IPS DF 19.7 (cell line): ENCODE measurements at regions not wholly inside any gene's neighbourhood (a gene's known extent, or its start where the extent isn't known, plus 50 kb on each side); places are given as distances from the start of the nearest gene placed in this dataset.

ENCODE experiments used
- DNase-seq: peaks from one replicate; pipeline ENCODE4 v3.0.0-alpha.2; 2013; ENCODE audit warnings: low read depth, low spot score

DNA sequence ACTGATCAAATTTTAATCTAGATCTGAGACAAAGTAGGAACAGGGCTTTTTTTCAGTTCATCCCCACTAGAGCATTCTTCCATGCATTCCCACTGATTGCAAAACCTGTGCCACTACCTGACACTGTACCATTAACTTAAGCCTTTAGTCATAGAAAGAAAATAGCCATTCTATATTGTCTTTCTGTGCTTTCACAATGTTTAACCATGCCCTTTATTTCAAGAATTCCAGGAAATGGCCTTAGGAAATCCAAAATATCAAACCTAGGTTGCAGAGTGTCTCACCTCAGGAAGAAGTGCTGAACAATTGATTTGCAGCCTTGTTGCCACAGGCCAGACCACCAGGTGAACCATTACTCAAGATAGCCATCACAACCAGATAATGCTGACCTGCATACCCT lies 56.2 kb upstream of the TGFBR2 start:
- no peak for DNase-seq

GRCh38 chr3:30551266-30551665 lies 55.1 kb upstream of the TGFBR2 start:
- no peak for DNase-seq

GRCh38 chr3:30551927-30552326 lies 54.5 kb upstream of the TGFBR2 start:
- no peak for DNase-seq

DNA sequence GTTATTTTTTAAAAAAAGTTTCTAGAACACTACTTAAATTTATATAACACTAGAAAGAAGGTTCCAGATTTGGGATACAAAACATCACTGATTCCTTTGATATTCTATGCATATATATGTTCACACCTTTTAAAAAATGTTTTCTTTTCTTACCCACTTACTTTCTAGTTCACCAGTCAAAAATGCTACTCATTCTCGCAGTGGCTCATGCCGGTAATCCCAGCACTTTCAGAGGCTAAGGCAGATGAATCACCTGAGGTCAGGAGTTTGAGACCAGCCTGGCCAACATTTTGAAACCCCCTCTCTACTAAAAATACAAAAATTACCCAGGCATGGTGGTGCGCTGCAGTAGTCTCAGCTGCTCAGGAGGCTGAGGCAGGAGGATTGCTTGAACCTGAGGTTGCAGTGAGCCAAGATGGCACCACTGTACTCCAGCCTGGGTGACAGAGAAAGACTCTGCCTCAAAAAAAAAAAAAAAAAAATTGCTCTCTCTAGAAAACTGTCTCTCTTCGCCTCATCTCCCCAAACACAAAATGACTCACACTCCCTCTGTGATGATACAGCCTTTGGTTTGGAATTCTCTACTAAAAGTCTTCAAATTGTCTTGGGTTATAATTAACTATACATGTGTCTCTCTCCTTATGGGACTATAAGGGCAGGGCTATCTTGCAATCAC lies 52.6 kb upstream of the TGFBR2 start:
- no peak for DNase-seq

- DNase-seq: no peak
Measured at GRCh38 chr3:30554317-30554690, 52.1 kb upstream of the TGFBR2 start.

DNA sequence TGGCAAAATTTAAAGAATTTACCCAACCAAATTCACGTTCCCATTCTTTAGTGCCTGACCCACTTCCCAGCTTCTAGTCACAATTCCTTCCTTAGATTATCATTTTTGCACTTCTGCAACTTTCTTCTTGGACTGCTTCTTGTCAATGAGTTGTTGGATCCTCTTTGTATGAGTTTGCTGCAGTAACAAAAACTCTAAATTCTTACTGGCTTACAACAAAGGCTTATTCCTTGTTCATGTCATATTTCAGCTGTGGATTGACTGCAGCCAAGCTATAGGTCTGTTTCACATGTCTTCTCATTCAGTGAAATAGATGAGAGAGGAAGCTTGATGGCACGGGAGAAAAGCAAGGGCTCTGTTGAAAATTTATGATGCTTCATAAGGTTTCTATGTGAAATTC lies 50.4 kb upstream of the TGFBR2 start:
- DNase-seq: no peak
